ENCODE measurements at regions not wholly inside any gene's neighbourhood (a gene's known extent, or its start where the extent isn't known, plus 50 kb on each side); places are given as distances from the start of the nearest gene placed in this dataset.
"Not testable (repeated sequence)": the region's sequence is repeated elsewhere in the genome, so short reads cannot be mapped to it uniquely, and the experiment has no call there.

DNA sequence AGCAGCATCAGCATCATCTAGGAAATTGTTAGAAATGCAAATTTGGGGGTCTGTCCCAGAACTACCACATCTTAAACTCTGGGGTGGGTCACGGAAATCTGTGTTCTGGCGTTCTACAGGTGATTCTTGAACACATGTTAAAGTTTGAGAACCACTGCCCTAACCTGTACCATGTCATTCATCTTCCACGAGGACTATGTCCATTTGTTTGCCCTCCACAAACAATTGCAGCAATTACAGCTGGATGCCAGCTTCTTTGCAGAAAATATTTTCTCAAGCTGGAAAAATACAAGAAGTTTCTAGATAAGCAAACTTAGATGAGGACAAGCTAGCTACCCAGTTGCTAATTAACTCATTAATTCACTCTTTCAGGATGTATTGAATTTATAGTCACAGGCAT, 54.1 kb downstream of the MAFB start:
- no peak for DNase-seq

DNA sequence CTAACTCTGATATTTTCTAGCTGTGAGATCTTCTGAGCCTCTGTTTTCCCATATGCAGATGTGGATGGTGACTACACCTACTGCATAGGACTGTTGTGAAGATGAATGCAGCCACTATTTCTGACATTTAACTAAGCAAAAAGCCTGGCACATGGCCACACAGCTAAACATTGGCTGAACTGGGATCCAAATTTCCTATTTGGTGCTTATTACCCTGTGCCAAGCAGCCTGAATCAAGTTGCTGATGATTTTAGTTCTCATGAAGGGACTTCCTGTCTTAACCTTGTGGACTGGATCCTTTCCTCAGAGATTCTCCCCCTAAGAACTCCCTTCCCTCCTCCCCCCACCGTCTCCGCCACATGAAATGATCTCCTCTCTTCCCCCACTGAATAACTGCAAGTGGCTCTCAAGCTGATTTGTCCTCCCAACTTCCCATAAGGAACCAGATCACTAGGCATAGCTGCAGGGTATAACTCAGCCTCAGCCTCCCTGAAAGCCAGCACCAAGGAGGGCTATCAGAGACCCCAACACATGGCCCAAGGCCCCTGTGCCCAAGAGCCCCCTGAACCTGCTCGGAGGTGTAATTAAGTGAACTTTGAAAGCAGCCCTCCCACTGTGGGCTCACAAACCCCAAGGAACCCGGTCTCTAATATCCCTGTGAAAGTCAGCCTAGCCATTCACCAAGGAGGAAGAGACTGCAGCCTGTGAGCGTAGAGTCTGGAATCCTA, 55.7 kb downstream of the MAFB start:
- DNase-seq: no peak

DNA sequence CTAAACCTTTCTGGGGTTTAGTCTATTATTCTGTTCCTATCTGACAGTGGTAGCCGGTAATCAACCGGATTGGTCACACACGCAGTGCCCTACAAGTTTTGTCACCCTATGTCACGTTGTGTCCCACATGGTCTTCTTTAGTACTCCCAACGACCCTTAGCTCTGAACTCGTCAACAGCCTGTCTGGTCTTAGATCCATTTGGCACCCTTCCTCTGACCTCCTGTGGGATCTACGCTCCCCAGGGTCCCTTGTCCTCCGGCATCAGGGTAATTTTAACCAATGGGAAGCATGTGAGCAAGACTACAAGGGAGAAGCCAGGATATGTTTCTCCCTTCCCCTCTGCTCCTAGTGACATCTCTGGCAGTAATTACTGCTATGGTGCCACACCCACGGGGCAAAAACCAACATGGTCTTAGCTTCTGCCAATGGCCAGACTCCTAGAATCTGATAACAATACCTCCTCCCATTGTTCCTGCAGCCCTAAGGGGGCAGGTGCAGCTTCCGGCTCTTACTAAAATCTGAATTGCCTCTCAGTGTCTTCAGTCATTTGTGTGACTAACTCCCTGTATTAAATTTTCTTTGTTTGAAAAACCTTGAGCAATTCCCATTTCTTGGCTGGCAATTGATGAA, 56.6 kb downstream of the MAFB start:
- no peak for DNase-seq

DNA sequence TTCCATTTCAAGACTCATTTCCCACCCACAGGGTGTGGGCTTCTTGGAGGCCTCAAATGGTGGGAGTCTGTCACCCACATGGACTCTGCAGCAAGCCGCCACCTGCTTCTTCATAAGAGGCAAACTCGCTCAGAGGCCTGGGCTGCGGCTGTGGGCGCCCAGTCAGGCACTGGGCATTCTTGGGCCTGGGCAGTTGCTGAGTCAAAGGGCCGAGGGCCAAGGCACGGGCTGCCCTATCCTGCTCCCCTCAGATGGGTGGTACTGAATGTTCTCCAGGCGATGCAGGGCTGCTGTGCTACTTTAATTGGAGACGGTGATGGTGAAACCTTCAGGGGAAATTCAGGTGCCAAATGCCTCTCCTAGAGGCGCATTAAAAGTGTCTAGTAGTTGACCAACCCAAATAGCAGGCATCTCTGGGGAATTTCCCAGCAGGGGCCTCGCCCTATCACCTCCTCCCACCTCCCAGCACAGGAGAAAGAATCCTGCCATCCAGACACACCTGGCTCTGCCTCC, 57.9 kb downstream of the MAFB start:
- DNase-seq: no peak

DNA sequence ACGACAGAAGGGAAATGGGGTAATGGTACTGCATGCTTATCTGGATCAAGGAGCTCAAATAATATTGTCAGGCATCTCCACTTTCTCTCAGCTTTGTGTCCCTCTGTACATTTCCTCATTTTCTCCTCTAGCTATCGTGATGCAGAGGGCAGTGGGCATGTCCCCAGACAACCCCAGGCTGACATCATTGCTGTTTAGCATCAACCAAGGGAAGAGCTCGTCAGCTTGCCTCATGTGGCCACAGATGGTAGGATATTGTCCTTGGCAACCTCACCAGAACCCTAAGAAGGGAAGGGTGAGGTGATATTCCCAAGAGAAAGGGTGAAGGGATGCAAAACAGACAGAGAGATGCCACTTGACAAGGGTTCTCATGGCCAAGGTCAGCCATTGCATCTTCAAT, 58.3 kb downstream of the MAFB start:
- DNase-seq: no peak

DNA sequence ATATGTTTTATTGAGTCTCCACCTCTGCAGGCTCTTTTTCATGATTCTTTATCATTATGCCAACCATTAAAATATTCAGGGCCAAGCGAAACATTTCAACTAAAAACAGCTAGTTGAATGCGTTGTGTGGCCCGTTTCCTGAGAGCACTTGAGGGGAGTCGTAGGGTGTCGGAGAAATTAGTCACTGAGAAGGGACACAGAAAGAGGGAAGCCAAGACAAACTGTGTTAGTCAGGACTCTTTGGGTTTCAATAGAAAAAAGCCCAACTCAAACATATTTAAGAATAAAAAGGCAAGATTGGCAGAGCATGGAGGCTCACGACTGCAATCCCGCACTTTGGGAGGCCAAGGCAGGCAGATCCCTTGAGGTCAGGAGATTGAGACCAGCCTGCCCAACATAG, 58.9 kb downstream of the MAFB start:
- no peak for DNase-seq

DNA sequence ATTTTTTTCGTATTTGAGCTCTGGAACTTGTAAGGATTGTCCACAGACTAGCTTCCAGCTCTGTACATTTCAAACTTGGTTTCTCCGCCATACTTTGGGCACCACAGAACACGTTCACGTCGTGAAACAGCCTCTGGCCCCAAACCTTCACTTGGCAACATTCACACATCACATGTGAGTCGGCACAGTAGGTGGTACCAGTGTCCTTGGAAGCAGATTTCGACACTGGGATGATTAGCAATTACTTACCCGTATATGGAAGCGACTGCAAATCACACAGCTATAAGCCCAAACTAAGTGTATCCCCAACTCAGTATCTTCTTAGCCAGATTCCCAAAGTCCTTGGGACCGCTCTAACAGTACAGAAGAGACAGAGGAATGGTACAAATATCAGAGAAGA, 60.2 kb downstream of the MAFB start:
- DNase-seq: no peak

DNA sequence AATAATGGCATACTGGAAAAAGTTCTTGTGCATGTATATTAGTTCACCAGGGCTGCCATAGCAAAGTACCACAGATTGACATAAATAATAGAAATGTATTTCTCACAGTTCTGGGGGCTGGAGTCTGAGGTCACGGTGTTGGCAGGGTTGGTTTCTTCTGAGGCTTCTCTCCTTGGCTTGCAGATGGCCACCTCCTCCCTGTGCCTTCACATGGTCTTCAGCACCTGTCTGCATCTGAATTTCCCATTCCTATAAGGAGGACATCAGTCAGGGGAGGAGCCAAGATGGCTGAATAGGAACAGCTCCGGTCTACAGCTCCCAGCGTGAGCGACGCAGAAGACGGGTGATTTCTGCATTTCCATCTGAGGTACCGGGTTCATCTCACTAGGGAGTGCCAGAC, 70.0 kb downstream of the MAFB start:
- not testable (repeated sequence) for DNase-seq

DNA sequence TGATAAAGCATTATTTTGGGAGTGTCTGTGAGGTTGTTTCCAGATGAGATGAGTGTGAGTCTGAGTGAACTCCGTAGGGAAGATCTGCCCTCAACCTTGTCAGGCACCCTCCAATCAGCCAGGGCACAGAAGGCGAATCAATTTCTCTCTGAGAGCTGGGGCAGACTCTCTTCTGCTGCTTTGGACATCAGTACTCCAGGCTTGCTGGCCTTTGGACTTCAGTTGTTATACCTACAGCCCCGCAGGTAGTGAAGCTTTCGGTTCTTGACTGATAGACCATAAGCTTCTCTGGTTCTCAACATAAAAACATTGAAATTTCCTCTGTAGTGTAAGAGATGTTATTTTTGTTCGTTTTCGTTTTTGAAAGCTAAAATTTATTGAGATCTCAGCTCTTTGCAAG, 71.4 kb downstream of the MAFB start:
- DNase-seq: no peak

DNA sequence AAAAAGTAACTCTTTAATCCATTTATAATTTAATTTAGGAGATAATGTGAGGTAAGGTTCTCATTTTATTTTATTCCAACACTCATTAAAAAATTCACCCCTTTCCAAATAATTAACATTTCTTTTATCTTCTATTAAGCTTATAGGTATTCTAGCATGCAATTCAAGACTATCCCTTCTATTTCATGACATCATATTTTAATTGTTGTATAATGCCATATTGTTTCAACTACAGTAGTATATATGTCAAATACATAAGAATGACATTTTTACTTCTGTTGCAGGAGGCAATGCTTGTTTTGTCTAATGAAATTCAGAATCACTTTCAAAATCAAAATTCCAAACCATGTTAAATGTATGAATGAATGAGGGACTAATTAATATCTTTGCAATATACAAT, 76.2 kb downstream of the MAFB start:
- no peak for DNase-seq

DNA sequence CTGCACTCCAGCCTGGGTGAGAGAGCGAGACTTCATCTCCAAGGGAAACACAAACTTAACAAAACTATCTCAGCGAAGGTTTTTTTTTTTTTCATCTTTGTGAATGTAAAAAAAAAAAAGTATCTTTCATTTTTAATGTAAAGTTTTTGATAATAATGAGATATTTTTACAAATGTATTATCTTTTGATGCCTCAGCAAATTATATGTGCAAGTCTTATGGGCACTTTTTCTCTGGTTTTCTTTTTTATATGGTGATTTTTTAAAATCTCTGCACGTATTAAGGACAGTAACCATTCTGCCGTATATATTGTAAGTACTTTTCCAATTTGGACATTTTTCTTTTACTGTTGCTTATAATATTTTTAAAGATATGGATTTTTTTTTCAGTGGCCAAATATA, 76.8 kb downstream of the MAFB start:
- no peak for DNase-seq

DNA sequence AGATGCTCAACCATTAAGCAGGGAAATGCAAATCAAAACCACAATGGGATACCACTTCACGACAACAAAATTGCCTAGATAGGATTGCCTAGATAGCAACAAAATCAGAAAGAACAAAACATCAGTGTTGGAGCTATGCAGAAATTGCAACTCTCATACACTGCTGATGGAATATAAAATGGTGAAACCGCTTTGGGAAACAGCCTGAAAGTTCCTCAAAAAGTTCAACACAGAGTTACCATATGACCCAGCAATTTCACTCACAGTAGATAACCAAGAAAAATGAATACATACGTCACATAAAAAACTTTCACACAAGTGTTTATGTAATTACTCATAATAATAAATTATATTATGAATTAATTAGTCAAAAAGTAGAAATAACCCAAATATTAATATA, 78.3 kb downstream of the MAFB start:
- DNase-seq: no peak

DNA sequence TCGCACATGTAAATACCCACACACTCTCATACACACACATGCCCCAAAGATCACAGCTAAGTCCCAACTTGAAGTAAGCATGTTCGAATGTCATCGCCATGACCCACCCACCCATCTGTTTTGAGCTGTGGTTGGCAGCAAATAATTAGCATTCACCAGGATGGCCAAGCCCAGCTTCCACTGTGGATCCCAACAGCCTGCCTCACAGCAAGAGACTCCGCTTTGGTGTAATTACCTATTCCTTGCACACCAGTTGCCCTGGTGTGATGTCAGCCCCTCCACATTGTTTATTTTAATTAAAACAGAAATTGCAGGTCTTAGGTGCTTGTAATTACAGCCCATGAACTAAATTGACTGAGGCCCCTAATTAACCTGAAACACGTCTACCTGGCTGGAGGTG, 81.1 kb downstream of the MAFB start:
- DNase-seq: no peak

DNA sequence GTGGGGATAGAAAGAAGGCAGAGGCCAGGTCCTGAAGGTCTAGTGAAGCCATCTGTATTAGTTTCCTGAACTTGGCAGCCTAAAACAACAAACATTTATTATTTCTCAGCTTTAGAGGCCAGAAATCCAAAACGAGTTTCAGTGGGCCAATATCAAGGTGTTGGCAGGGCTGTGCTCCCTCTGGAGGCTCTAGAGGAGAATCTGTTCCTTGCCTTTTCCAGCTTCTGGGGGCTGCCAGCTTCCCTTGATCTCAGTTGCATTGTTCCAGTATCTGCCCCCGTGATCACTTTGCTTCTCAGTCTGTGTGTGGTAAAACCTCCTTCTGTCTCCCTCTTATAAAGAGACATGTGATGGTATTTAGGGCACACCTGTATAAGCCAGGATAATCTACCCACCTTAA, 82.4 kb downstream of the MAFB start:
- no peak for DNase-seq

DNA sequence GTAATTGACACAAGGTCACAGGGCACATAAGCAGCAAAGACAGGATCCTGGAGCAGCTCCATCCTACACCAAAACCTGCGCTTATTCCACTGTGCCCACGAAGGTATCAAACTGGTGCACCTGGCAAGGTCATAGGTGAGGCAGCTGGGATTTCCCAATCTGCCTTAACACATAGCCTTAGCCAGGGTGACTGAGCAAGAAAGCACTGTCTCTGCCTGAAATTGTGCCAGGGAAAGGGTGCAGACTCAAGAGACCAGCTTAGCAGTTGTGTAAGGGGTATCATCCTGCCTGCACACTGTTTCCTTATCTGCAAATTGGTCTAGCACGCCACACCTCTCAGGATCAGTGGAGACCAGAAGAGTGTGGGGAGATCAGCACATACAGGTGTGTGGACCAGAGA, 82.8 kb downstream of the MAFB start:
- no peak for DNase-seq

DNA sequence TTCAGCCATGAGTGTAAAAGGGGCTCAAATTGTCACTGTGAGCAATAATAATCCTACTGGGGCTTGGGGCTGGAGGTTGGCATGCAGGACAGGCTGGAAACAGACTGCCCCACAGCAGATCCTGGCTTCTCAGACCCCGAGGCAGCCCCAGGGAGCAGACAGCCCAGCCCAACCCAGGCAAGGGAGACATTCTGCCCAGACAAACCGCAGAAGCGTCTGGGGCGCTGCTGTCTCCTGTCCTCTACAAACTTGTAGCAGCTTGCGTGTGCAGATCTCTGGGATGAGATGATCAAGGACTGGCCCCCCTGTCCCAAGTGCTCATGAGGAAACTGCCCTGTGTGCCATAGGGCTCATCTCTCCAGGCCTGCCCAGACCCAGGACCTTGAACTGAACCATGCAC, 84.6 kb downstream of the MAFB start:
- no peak for DNase-seq

DNA sequence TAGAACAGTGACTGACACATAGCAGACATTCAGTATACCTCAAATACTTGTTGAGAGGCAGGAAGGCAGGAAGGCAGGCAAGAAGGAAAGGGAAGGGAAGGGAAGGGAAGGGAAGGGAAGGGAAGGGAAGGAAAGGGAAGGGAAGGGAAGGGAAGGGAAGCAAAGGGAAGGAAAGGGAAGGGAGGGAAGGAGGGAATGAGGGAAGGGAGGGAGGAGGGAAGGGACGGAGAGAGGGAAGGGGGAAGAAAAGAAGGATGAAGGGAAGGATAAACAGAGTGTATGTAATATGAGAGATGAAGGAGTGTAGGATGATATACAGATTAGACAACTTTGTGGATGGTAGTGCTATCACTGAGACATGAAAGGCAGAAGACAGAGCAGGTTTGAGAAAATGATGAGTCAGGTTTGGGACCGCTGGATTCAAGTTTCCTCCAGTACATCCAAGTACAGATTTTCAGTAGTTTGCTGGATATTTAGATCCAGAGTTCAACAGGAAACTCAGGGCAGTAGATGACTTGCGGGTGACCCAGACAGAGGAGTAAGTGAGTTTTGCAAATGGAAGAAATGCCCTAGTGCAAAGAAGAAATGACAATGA, 85.9 kb downstream of the MAFB start:
- no peak for DNase-seq

DNA sequence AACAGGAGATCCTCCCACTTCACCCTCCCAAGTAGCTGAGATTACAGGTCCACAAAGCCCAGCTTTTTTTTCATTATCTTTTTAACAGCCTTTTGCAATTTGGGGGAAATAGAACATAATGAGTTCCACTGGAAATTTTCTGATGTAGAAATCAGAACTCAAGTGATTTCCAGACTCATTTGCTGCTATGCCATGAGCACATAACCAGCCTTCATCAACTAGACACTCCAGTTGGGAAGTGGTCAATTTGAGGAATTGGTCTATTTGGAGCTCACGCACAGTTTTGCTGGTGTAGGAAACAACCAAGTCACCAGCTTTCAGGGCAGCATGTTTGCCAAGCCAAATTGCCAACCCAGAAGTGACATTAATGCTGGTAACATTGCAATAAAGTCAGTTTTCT, 86.7 kb downstream of the MAFB start:
- no peak for DNase-seq

DNA sequence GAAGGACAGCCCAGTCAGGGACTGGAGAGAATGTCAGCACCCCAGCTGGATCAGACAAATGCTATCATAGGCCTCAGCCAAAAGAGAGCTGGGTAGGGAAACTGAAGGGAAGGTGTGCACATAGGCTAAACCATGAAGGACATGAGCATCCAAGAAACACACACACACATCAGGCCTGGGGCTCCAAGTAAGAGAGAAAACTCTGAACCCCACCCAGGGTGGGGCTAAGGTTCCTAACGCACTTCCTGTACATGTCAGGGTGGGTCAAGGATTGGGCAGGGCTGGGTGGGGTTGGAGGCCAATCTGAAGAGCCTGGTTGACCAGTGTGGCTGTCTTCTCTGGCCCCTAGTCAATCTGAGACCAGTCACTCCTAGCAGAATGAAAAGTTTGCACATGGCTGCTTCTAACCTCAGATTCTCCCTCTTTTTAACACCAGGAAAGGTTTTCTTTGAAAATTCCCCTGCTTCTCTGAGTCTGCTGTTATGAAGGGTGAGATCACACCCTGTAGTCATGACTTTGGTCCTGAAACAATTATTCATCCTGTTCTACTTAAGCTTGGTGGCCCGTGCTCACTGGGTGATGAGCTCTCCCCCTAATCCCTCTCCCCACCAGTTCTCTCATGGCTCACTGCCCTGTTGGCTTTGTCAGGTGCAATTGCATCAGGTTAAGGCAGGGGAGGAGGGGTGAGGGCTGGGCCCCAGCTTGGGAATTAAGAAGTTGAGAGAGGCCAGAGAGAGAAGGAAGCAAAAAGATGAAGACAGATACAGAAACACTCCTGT, 88.4 kb downstream of the MAFB start:
- no peak for DNase-seq

DNA sequence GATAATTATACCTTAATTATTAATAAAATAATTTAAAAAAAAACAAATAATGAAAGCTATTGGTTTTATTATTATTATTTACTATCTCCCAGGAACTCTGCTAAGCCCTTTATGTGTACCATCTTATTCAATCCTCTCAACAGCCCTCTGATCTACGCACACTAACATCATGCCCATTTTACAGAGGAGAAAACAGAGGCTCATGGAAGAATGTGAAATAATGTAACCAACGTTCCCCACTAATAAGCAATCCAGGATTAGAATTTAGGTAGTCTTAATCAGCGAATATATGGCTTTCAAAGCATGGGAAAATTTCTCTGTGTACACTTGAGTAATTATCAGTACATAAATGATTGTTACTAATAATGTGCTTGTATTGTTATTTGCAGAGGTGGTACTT, 89.0 kb downstream of the MAFB start:
- DNase-seq: no peak

DNA sequence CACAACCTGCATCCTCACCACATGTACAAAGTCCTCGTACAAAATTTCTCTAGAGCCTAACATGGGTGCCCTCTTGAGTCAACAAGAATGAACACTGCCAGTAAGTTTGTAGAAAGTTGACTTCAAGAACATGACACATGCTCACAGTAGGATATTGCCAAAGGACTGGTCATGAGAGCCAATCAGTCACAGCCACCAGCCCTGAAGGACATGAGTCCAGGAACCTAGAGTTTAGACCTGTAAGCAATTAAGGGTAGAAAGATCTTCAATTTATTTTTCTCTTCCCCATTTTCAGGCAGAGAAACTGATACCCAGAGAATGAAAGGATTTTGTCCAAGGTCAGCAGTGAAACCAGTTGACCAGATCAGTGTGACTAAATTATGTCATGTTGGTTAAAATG, 96.1 kb downstream of the MAFB start:
- DNase-seq: no peak

DNA sequence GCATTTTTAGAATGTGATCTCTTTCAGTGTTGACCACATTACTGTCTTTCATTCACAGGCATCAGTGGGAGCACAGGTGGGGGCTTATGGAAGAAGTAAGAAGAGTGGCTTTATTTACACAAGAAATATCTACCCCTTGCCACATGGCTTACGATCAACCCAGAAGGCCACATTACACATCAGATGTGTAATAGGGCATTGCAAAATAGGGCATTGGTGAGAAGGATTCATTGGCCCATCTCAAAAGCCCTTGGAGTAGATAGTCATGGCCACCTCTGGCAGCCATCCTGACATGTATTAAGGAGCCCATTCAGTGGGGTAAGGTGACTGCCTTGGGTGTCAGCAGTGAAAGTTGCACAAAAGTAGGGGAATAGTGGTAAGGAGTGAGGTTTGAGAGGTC, 97.5 kb downstream of the MAFB start:
- DNase-seq: no peak

DNA sequence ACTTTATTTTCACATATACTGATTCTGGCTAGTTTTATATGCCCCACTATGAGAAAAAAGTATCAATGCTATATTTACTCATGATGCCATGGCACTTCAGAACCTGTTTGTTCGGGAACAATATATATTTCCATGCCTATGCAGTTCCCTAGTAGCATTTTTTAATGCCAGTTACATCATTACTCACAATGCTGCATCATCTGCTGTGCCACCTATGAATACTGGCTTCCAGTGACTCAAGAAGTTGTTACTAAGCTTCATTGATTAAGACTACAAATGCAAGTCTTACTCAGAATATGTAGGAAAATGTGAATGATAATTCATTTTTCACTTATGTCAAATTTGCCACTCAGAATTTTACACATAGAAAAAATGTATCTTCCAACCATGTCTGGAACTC, 97.9 kb downstream of the MAFB start:
- no peak for DNase-seq

DNA sequence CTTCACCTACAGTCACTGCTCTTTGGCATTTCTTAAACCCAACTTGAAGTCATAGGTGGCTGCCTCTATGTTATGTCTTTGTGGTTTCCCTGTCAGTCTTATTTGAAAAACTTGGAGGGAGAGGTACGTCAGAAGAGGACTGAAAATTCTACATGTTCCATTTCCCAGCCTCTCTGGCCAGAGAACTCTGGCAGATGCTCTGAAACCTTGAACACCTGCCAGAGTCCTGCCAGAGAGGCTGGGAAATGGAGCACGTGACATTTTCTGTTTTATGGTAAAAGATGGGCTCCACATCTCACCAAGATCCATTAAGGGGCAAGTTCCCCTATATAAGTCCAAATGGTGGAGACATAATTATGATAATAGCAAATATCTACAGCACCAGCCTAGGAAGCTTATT, 99.5 kb downstream of the MAFB start:
- no peak for DNase-seq

Data from 8988T (cell line).